A549 (cell line): ENCODE measurements at regions not wholly inside any gene's neighbourhood (a gene's known extent, or its start where the extent isn't known, plus 50 kb on each side); places are given as distances from the start of the nearest gene placed in this dataset.

Source experiments
- ATAC-seq, 2 experiments: fragments of 200-7000 bp in 1 of 2; fragments of >200 bp in 1 of 2; cut with Nextera tagmentation in 1 of 2; cut with Tn5 transposase in 1 of 2; 3 replicates each; pipeline versions ENCODE4 v1.8.0 to v1.9.1; 2018 to 2020; ENCODE audit warnings: mild to moderate bottlenecking in 1 of 2, moderate library complexity in 1 of 2
- CTCF ChIA-PET: fragments of 300-600 bp; sonication (Branson Sonifier 250); formaldehyde crosslinking; extraction: SDS; loops from one replicate; lab custom pipeline; 2021; ENCODE audit warnings: antibody characterized with exemption, inconsistent platforms; lab: Yijun Ruan, JAX
- POLR2A ChIA-PET: fragments of 350-600 bp; formaldehyde crosslinking; extraction: SDS; loops from one replicate; lab custom pipeline; 2021; ENCODE audit warnings: antibody characterized with exemption, inconsistent platforms; lab: Yijun Ruan, JAX
- DNase-seq, 2 experiments: peaks; one replicate each; pipeline versions ENCODE4 v3.0.0 to v3.0.0-alpha.2; 2011 to 2016; ENCODE audit warnings: low read depth in 1 of 2, low spot score in 1 of 2
- FAIRE-seq: peaks from 2 replicates; lab custom pipeline; 2011; peaks lifted over from hg19 to GRCh38; lab: Jason Lieb, UNC
- H3K27ac ChIP-seq, 2 experiments: fragments of >200 bp; sonication (Bioruptor Twin); formaldehyde crosslinking; 3 replicates each; pipeline ENCODE4 v1.5.1; 2016 to 2017
- H3K4me1 ChIP-seq: fragments of >200 bp; sonication (Bioruptor Twin); formaldehyde crosslinking; 3 replicates; pipeline ENCODE4 v1.6.1; 2016
- H3K4me2 ChIP-seq: fragments of >200 bp; sonication (Bioruptor Twin); formaldehyde crosslinking; 3 replicates; pipeline ENCODE4 v1.6.1; 2016
- H3K4me3 ChIP-seq: fragments of >200 bp; sonication (Bioruptor Twin); formaldehyde crosslinking; 3 replicates; pipeline ENCODE4 v1.5.1; 2016
- H3K9me3 ChIP-seq: fragments of >200 bp; sonication (Bioruptor Twin); formaldehyde crosslinking; 3 replicates; pipeline ENCODE4 v1.6.1; 2016
- BHLHE40 ChIP-seq: IDR thresholded peaks from 2 replicates; pipeline ENCODE4 v1.6.1; 2012; ENCODE audit warnings: low read depth, low read length, inconsistent platforms
- CHD2 ChIP-seq: fragments of 150-350 bp; IDR thresholded peaks from 2 replicates; pipeline ENCODE4 v1.6.1; 2014; ENCODE audit warnings: low read length; ENCODE audit not compliant: partially characterized antibody
- CHD4 ChIP-seq: fragments of 200-600 bp; sonication (generic); IDR thresholded peaks from 2 replicates; pipeline ENCODE4 v1.6.1; 2016; ENCODE audit warnings: antibody characterized with exemption, mild to moderate bottlenecking, borderline replicate concordance
- E2F6 ChIP-seq: IDR thresholded peaks from 2 replicates; pipeline ENCODE4 v1.6.1; 2012; ENCODE audit warnings: low read depth, borderline replicate concordance
- FOSB ChIP-seq: fragments of 250-450 bp; sonication (Bioruptor Pico); IDR thresholded peaks from 2 replicates; pipeline ENCODE4 v1.5.0; 2020; ENCODE audit warnings: mild to moderate bottlenecking, moderate library complexity
- GATA3 ChIP-seq: IDR thresholded peaks from 2 replicates; pipeline ENCODE4 v1.6.1; 2012; ENCODE audit warnings: borderline replicate concordance
- HES2 ChIP-seq: fragments of >200 bp; sonication (Bioruptor Twin); formaldehyde crosslinking; IDR thresholded peaks from 2 replicates; pipeline ENCODE4 v1.6.1; 2016
- HEYL ChIP-seq: fragments of 250-450 bp; sonication (Bioruptor Pico); IDR thresholded peaks from 2 replicates; pipeline ENCODE4 v1.8.0; 2021; ENCODE audit warnings: mild to moderate bottlenecking, moderate library complexity
- JUNB ChIP-seq: fragments of >200 bp; sonication (Bioruptor Twin); formaldehyde crosslinking; IDR thresholded peaks from 2 replicates; pipeline ENCODE4 v1.6.1; 2016
- KDM5A ChIP-seq: fragments of 200-600 bp; sonication (generic); IDR thresholded peaks from 2 replicates; pipeline ENCODE4 v1.6.1; 2016; ENCODE audit warnings: antibody characterized with exemption, mild to moderate bottlenecking
- MAFK ChIP-seq: fragments of 450-650 bp; IDR thresholded peaks from 2 replicates; pipeline ENCODE4 v1.6.1; 2014; ENCODE audit not compliant: partially characterized antibody
- MAZ ChIP-seq: fragments of 150-350 bp; IDR thresholded peaks from 2 replicates; pipeline ENCODE4 v1.6.1; 2014; ENCODE audit warnings: antibody characterized with exemption, low read depth, low read length, borderline replicate concordance
- MYC ChIP-seq: IDR thresholded peaks from 2 replicates; pipeline ENCODE4 v1.6.1; 2012; ENCODE audit warnings: mild to moderate bottlenecking, inconsistent platforms, low read length, improper control_type of control experiment, borderline replicate concordance
- NPAS2 ChIP-seq: fragments of 250-450 bp; sonication (Bioruptor Pico); IDR thresholded peaks from 2 replicates; pipeline ENCODE4 v1.8.0; 2022; ENCODE audit warnings: mild to moderate bottlenecking, moderate library complexity, borderline replicate concordance
- PHF8 ChIP-seq: fragments of 200-600 bp; sonication (generic); IDR thresholded peaks from 2 replicates; pipeline ENCODE4 v1.6.1; 2016; ENCODE audit warnings: low read depth, mild to moderate bottlenecking, antibody characterized with exemption, moderate library complexity, borderline replicate concordance
- POLR2A ChIP-seq: IDR thresholded peaks from 2 replicates; pipeline ENCODE4 v1.6.1; 2012; ENCODE audit warnings: mild to moderate bottlenecking, low read length
- POLR2AphosphoS2 ChIP-seq: conservative IDR thresholded peaks from 2 replicates; pipeline ENCODE4 v1.6.1; 2012; ENCODE audit warnings: low read length, improper control_type of control experiment, inconsistent platforms
- RAD21 ChIP-seq, 2 experiments: fragments of >200 bp in 1 of 2; sonication (Bioruptor Twin) in 1 of 2; formaldehyde crosslinking in 1 of 2; IDR thresholded peaks in 1 of 2; conservative IDR thresholded peaks in 1 of 2; 2 replicates in 1 of 2; 3 replicates in 1 of 2; pipeline ENCODE4 v1.6.1; 2012 to 2018; ENCODE audit warnings: inconsistent platforms in 1 of 2
- RARB ChIP-seq: fragments of 250-450 bp; sonication (Bioruptor Pico); IDR thresholded peaks from 2 replicates; pipeline ENCODE4 v1.8.0; 2021; ENCODE audit warnings: mild to moderate bottlenecking, moderate library complexity
- RCOR1 ChIP-seq: fragments of 150-350 bp; IDR thresholded peaks from 2 replicates; pipeline ENCODE4 v1.6.1; 2014; ENCODE audit warnings: antibody characterized with exemption, low read length, low read depth
- RNF2 ChIP-seq: fragments of 200-600 bp; sonication (generic); IDR thresholded peaks from 2 replicates; pipeline ENCODE4 v1.6.1; 2016; ENCODE audit warnings: low read depth, mild to moderate bottlenecking, antibody characterized with exemption, moderate library complexity, borderline replicate concordance
- TP53 ChIP-seq: fragments of 250-450 bp; sonication (Bioruptor Pico); IDR thresholded peaks from 2 replicates; pipeline ENCODE4 v1.5.0; 2021; ENCODE audit warnings: mild to moderate bottlenecking, moderate library complexity
- ZC3H11A ChIP-seq: fragments of 450-650 bp; IDR thresholded peaks from 2 replicates; pipeline ENCODE4 v1.6.1; 2014; ENCODE audit warnings: antibody characterized with exemption, mild to moderate bottlenecking
- WGBS: methylation state at CpG from one replicate; pipeline ENCODE4 v1.1.6; 2017; ENCODE audit errors: missing lambda C conversion rate; 5-methylcytosine and 5-hydroxymethylcytosine counted together
- TF ChIP-seq, protein P1 (sequence below): fragments of 200-600 bp; sonication (generic); IDR thresholded peaks from 2 replicates; pipeline ENCODE4 v1.6.1; 2016; ENCODE audit warnings: antibody characterized with exemption, mild to moderate bottlenecking, moderate library complexity
- TF ChIP-seq, protein P2 (sequence below): IDR thresholded peaks from 2 replicates; pipeline ENCODE4 v1.6.1; 2012
- TF ChIP-seq, protein P3 (sequence below): fragments of >200 bp; sonication (Bioruptor Twin); formaldehyde crosslinking; IDR thresholded peaks from 3 replicates; pipeline ENCODE4 v1.5.1; 2016

DNA sequence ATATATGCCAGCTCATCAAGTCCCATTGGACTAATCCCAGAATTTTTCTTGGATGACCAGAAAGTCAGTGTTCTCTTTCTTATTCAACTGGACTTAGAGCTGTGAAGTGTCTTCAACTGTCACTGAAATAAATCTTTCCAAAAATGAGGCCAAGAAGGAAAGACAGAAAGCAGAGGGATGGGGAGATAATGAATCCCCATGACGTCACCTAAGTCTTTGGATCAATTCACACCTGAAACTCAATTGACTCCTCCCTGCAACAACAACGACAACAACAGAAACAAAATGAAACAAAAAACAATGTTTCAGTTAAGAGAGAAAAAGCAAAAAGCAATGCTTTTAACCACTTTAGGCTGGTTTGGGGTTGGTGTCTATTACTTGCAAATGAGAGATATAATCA, 91.2 kb downstream of the OXGR1 start:
- FAIRE-seq (no peak), DNase-seq (no peak), ATAC-seq (no peak)
- Histone ChIP-seq H3K4me1 (no peaks in the 10 kb centered on the region), H3K4me2 (no peak overlapping the region), H3K4me3 (no peak overlapping the region), H3K9me3 (no peaks in the 10 kb centered on the region), H3K27ac (no peak overlapping the region)
- WGBS: 4% methylated on average over 2 of the region's 2 CpGs
- POLR2A ChIA-PET: no interaction called here
- TF ChIP-seq KDM5A: no peak
- no peak for TF ChIP-seq HES2
- no peak for TF ChIP-seq RCOR1
- TF ChIP-seq E2F6: no peak
- TF ChIP-seq, protein P1, sequence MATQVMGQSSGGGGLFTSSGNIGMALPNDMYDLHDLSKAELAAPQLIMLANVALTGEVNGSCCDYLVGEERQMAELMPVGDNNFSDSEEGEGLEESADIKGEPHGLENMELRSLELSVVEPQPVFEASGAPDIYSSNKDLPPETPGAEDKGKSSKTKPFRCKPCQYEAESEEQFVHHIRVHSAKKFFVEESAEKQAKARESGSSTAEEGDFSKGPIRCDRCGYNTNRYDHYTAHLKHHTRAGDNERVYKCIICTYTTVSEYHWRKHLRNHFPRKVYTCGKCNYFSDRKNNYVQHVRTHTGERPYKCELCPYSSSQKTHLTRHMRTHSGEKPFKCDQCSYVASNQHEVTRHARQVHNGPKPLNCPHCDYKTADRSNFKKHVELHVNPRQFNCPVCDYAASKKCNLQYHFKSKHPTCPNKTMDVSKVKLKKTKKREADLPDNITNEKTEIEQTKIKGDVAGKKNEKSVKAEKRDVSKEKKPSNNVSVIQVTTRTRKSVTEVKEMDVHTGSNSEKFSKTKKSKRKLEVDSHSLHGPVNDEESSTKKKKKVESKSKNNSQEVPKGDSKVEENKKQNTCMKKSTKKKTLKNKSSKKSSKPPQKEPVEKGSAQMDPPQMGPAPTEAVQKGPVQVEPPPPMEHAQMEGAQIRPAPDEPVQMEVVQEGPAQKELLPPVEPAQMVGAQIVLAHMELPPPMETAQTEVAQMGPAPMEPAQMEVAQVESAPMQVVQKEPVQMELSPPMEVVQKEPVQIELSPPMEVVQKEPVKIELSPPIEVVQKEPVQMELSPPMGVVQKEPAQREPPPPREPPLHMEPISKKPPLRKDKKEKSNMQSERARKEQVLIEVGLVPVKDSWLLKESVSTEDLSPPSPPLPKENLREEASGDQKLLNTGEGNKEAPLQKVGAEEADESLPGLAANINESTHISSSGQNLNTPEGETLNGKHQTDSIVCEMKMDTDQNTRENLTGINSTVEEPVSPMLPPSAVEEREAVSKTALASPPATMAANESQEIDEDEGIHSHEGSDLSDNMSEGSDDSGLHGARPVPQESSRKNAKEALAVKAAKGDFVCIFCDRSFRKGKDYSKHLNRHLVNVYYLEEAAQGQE: no peak
- CTCF ChIA-PET: no interaction called here

GRCh38 chr13:96900986-96901385, 93.3 kb downstream of the OXGR1 start:
- TF ChIP-seq RARB (CRISPR knock-in tag) (no peak), CHD2 (no peak), MAFK (no peak), FOSB (CRISPR knock-in tag) (no peak), GATA3 (no peak), RNF2 (no peak), PHF8 (no peak), KDM5A (no peak), POLR2AphosphoS2 (no peak)
- H3K9me3 ChIP-seq: no peaks in the 10 kb centered on the region
- ChIA-PET CTCF (no interaction called here), POLR2A (no interaction called here)
- no peak overlapping the region for H3K4me2 ChIP-seq
- no peaks in the 10 kb centered on the region for H3K4me1 ChIP-seq
- 0% methylated on average over 4 of the region's 4 CpGs for WGBS
- no peak for ATAC-seq
- no peak overlapping the region for H3K4me3 ChIP-seq
- no peak for DNase-seq
- no peak for FAIRE-seq
- no peak overlapping the region for H3K27ac ChIP-seq

GRCh38 chr13:96899946-96900345, 94.3 kb downstream of the OXGR1 start:
- ChIA-PET CTCF (no interaction called here), POLR2A (no interaction called here)
- Histone ChIP-seq H3K4me3 (no peak overlapping the region), H3K9me3 (no peaks in the 10 kb centered on the region), H3K4me1 (no peaks in the 10 kb centered on the region), H3K27ac (no peak overlapping the region), H3K4me2 (no peak overlapping the region)
- FAIRE-seq (no peak), ATAC-seq (no peak), DNase-seq (no peak)
- TF ChIP-seq BHLHE40: no peak
- TF ChIP-seq NPAS2 (CRISPR knock-in tag): no peak
- TF ChIP-seq CHD4: no peak
- TF ChIP-seq TP53 (CRISPR knock-in tag): no peak
- TF ChIP-seq ZC3H11A: no peak
- no peak for TF ChIP-seq HEYL (CRISPR knock-in tag)
- TF ChIP-seq, protein P2, sequence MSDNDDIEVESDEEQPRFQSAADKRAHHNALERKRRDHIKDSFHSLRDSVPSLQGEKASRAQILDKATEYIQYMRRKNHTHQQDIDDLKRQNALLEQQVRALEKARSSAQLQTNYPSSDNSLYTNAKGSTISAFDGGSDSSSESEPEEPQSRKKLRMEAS: no peak
- no peak for TF ChIP-seq MAZ
- no peak for TF ChIP-seq MYC
- no peak for TF ChIP-seq JUNB
- TF ChIP-seq KDM5A: no peak
- TF ChIP-seq, protein P3, sequence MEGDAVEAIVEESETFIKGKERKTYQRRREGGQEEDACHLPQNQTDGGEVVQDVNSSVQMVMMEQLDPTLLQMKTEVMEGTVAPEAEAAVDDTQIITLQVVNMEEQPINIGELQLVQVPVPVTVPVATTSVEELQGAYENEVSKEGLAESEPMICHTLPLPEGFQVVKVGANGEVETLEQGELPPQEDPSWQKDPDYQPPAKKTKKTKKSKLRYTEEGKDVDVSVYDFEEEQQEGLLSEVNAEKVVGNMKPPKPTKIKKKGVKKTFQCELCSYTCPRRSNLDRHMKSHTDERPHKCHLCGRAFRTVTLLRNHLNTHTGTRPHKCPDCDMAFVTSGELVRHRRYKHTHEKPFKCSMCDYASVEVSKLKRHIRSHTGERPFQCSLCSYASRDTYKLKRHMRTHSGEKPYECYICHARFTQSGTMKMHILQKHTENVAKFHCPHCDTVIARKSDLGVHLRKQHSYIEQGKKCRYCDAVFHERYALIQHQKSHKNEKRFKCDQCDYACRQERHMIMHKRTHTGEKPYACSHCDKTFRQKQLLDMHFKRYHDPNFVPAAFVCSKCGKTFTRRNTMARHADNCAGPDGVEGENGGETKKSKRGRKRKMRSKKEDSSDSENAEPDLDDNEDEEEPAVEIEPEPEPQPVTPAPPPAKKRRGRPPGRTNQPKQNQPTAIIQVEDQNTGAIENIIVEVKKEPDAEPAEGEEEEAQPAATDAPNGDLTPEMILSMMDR: no peak
- TF ChIP-seq RARB (CRISPR knock-in tag): no peak
- TF ChIP-seq, protein P1: no peak
- TF ChIP-seq RAD21 (conservative IDR thresholded peaks at IDR 0.05 in 1 of 2, IDR thresholded peaks at IDR 0.05 in 1 of 2): no peak
- no peak for TF ChIP-seq POLR2A
